NCI-H1092 treated with DMSO at 0.1 percent for 48 hours (cell line): ENCODE measurements at regions not wholly inside any gene's neighbourhood (a gene's known extent, or its start where the extent isn't known, plus 50 kb on each side); places are given as distances from the start of the nearest gene placed in this dataset.

Experiments used
- DNase-seq: peaks from one replicate; lab custom pipeline; 2025; lab: John Stamatoyannopoulos, UW

- peak; percentile 24 for DNase-seq
These were observed 129.0 kb downstream of the SYF2 start for GRCh38 chr1:25103164-25103795.

- no peak for DNase-seq
These were observed 132.0 kb downstream of the SYF2 start for GRCh38 chr1:25100151-25100833.

- peak; percentile 53 for DNase-seq
These were observed 132.9 kb downstream of the SYF2 start for GRCh38 chr1:25099343-25099951.

- no peak for DNase-seq
These were observed 133.6 kb downstream of the SYF2 start for GRCh38 chr1:25098717-25099116.

GRCh38 chr1:25096307-25097150 is 135.8 kb downstream of the SYF2 start:
- DNase-seq, result no peak

- DNase-seq, result no peak
These were observed 136.6 kb downstream of the SYF2 start for GRCh38 chr1:25095635-25096200.

- no peak for DNase-seq
These were observed 137.3 kb downstream of the SYF2 start for GRCh38 chr1:25094995-25095394.

GRCh38 chr1:25094229-25094628 is 138.1 kb downstream of the SYF2 start:
- no peak for DNase-seq

- no peak for DNase-seq
These were observed 140.6 kb downstream of the SYF2 start for GRCh38 chr1:25091658-25092057.

GRCh38 chr1:25090707-25091422 is 141.4 kb downstream of the SYF2 start:
- no peak for DNase-seq

GRCh38 chr1:25089772-25090171 is 142.5 kb downstream of the SYF2 start:
- DNase-seq, result no peak

- DNase-seq, result no peak
These were observed 143.4 kb downstream of the SYF2 start for GRCh38 chr1:25088946-25089345.

- no peak for DNase-seq
These were observed 144.1 kb downstream of the SYF2 start for GRCh38 chr1:25088180-25088701.

GRCh38 chr1:25086518-25087079 is 145.7 kb downstream of the SYF2 start:
- DNase-seq, result no peak

GRCh38 chr1:25084407-25084806 is 147.9 kb downstream of the SYF2 start:
- no peak for DNase-seq

GRCh38 chr1:25083481-25084345 is 148.6 kb downstream of the SYF2 start:
- no peak for DNase-seq

- no peak for DNase-seq
These were observed 149.3 kb downstream of the SYF2 start for GRCh38 chr1:25082995-25083394.

GRCh38 chr1:25082216-25082899 is 149.9 kb downstream of the SYF2 start:
- DNase-seq, result no peak

- no peak for DNase-seq
These were observed 150.8 kb downstream of the SYF2 start for GRCh38 chr1:25081496-25081895.
